GM12872 (cell line): ENCODE measurements at regions not wholly inside any gene's neighbourhood (a gene's known extent, or its start where the extent isn't known, plus 50 kb on each side); places are given as distances from the start of the nearest gene placed in this dataset.

ENCODE experiments used
- CTCF ChIP-seq: IDR thresholded peaks from 3 replicates; pipeline ENCODE4 v1.5.1; 2011; ENCODE audit warnings: low read depth, mild to moderate bottlenecking, low read length, moderate library complexity; ENCODE audit not compliant: insufficient read depth

GRCh38 chr12:45581112-45581511, 148.4 kb upstream of the ARID2 start:
- no peak for TF ChIP-seq CTCF

- TF ChIP-seq CTCF = no peak
Observed at GRCh38 chr12:45582536-45582935, 147.0 kb upstream of the ARID2 start.

- no peak for TF ChIP-seq CTCF
Observed at GRCh38 chr12:45582986-45583659, 146.4 kb upstream of the ARID2 start.

- no peak for TF ChIP-seq CTCF
Observed at GRCh38 chr12:45584336-45584735, 145.2 kb upstream of the ARID2 start.

DNA sequence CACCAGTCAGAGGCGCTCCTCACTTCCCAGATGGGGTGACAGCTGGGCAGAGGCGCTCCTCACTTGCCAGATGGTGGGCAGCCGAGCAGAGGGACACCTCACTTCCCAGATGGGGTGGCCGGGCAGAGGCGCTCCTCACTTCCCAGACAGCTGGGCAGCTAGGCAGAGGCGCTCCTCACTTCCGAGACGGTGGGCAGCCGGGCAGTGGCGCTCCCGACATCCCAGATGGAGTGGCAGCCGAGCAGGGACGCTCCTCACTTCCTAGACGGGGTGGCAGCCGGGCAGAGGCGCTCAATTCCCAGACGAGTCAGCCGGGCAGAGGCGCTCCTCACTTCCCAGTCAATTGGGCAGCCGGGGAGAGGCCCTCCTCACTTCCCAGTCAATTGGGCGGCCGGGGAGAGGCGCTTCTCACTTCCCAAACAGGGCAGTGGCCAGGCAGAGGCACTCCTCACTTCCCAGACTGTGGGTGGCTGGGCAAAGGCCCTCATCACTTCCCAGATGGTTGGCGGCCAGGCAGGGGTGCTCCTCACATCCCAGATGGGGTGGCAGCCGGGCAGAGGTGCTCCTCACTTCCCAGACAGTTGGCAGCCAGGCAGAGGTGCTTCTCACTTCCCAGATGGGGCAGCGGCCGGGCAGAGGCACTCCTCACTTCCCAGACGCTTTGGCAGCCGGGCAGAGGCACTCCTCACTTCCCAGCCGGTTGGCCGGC, 143.8 kb upstream of the ARID2 start:
- no peak for TF ChIP-seq CTCF

DNA sequence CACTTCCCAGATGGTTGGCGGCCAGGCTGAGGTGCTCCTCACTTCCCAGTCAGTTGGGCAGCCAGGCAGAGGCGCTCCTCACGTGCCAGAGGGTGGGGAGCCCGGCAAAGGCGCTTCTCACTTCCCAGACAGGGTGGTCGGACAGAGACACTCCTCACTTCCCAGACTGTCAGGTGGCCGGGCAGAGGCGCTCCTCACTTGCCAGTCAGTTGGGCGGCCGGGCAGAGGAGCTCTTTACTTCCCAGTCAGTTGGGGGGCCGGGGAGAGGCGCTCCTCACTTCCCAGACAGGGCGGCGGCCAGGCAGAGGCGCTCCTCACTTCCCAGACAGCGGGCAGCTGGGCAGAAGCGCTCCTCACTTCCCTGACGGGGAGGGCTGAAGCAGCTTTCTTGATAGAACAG, 143.0 kb upstream of the ARID2 start:
- no peak for TF ChIP-seq CTCF

- TF ChIP-seq CTCF = no peak
Observed at GRCh38 chr12:45587012-45587411, 142.5 kb upstream of the ARID2 start.
